ENCODE measurements at regions not wholly inside any gene's neighbourhood (a gene's known extent, or its start where the extent isn't known, plus 50 kb on each side); places are given as distances from the start of the nearest gene placed in this dataset.

GRCh38 chrX:7789200-7789599 lies 53.8 kb upstream of the VCX start:
- no peaks in the 10 kb centered on the region for H3K27me3 ChIP-seq
- no peaks in the 10 kb centered on the region for H3K9me3 ChIP-seq
- no peak for TF ChIP-seq CTCF (IDR thresholded peaks at IDR 0.05)
- TF ChIP-seq POLR2AphosphoS5 (IDR thresholded peaks at IDR 0.05): no peak
- TF ChIP-seq POLR2A (IDR thresholded peaks at IDR 0.05): no peak
- TF ChIP-seq EP300 (IDR thresholded peaks at IDR 0.05; ENCODE audit: low read depth): no peak
- no peak overlapping the region for H3K27ac ChIP-seq
- H3K4me3 ChIP-seq: no peak overlapping the region
- intact Hi-C loops (cut with DNase I; ENCODE audit: low total_unique reads): no loop called here
- DNase-seq: no peak
- no peaks in the 10 kb centered on the region for H3K4me1 ChIP-seq
- 65% methylated on average over 2 of the region's 2 CpGs; no CpG with 5 or more reads in 1 of the 2 donors for WGBS, 2 donors (ENCODE audit: low coverage in 1 of 2)
- no peaks in the 10 kb centered on the region for H3K36me3 ChIP-seq
- in situ Hi-C loops (cut with MboI; ENCODE audit: low pct_ligation_motif_present in 1 of 4, low pct_unique_long_range_greater_than_20kb in 1 of 4, low sequenced_read_pairs in 3 of 4): no loop called here

DNA sequence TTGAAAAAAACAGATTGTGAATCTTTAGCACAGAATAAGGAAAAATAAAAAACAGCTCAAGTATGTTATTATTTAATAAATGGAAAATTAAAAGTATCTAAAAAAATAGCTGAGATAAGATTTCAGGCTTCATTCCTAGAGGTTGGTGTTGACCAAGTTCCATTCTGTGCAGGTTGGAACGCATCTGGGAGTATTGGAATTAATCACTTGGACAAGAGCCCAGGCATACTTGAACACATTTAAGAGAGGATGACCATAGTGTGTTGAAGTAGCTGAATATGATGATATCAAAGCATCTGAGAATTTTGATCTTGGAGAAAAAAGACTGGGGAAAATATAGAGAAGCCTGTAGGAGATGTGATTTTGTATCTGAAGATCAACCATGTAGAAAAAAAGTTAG lies 54.6 kb upstream of the VCX start:
- TF ChIP-seq CTCF (IDR thresholded peaks at IDR 0.05) (no peak), POLR2AphosphoS5 (IDR thresholded peaks at IDR 0.05) (no peak), EP300 (IDR thresholded peaks at IDR 0.05; ENCODE audit: low read depth) (no peak), POLR2A (IDR thresholded peaks at IDR 0.05) (no peak)
- H3K9me3 ChIP-seq: no peaks in the 10 kb centered on the region
- no peaks in the 10 kb centered on the region for H3K36me3 ChIP-seq
- WGBS, 2 donors (ENCODE audit: low coverage in 1 of 2): 70 to 71% methylated on average over 1 of the region's 1 CpG
- intact Hi-C loops (cut with DNase I; ENCODE audit: low total_unique reads) (no loop called here), in situ Hi-C loops (cut with MboI; ENCODE audit: low pct_ligation_motif_present in 1 of 4, low pct_unique_long_range_greater_than_20kb in 1 of 4, low sequenced_read_pairs in 3 of 4) (no loop called here)
- H3K4me1 ChIP-seq: no peaks in the 10 kb centered on the region
- H3K4me3 ChIP-seq: no peak overlapping the region
- H3K27ac ChIP-seq: no peak overlapping the region
- DNase-seq: no peak
- no peaks in the 10 kb centered on the region for H3K27me3 ChIP-seq

DNA sequence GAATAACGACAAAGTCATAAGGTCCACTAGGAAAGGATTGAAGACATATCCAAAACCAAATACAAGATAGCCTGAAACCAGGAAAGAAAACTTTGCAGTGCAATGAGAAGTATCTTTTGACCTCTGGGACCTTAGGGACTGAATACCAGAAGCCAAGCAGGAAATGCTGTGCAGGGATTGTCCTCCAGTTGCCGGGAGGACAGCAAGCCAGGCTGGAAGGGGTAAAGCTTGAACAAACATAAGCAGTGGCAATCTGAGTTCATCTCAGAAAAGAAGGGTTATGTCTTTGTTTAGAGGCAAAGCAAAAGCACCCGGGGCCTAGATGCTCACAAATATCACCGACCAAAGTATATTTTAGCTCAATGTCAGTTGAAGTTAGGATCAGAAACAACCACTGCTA lies 55.3 kb upstream of the VCX start:
- in situ Hi-C loops (cut with MboI; ENCODE audit: low pct_ligation_motif_present in 1 of 4, low pct_unique_long_range_greater_than_20kb in 1 of 4, low sequenced_read_pairs in 3 of 4) (no loop called here), intact Hi-C loops (cut with DNase I; ENCODE audit: low total_unique reads) (no loop called here)
- TF ChIP-seq CTCF (IDR thresholded peaks at IDR 0.05) (no peak), POLR2A (IDR thresholded peaks at IDR 0.05) (no peak), POLR2AphosphoS5 (IDR thresholded peaks at IDR 0.05) (no peak), EP300 (IDR thresholded peaks at IDR 0.05; ENCODE audit: low read depth) (no peak)
- Histone ChIP-seq H3K36me3 (no peaks in the 10 kb centered on the region), H3K4me1 (no peaks in the 10 kb centered on the region), H3K27ac (no peak overlapping the region), H3K27me3 (no peaks in the 10 kb centered on the region), H3K4me3 (no peak overlapping the region), H3K9me3 (no peaks in the 10 kb centered on the region)
- no peak for DNase-seq
- 46 to 76% methylated on average over 2 to 4 of the region's 4 CpGs for WGBS, 2 donors (ENCODE audit: low coverage in 1 of 2)

- no peak overlapping the region for H3K4me3 ChIP-seq
- no peak overlapping the region for H3K27ac ChIP-seq
- in situ Hi-C loops (cut with MboI; ENCODE audit: low pct_ligation_motif_present in 1 of 4, low pct_unique_long_range_greater_than_20kb in 1 of 4, low sequenced_read_pairs in 3 of 4) (no loop called here), intact Hi-C loops (cut with DNase I; ENCODE audit: low total_unique reads) (no loop called here)
- no peaks in the 10 kb centered on the region for H3K4me1 ChIP-seq
- no peak for DNase-seq
- TF ChIP-seq CTCF (IDR thresholded peaks at IDR 0.05) (no peak), POLR2AphosphoS5 (IDR thresholded peaks at IDR 0.05) (no peak), EP300 (IDR thresholded peaks at IDR 0.05; ENCODE audit: low read depth) (no peak), POLR2A (IDR thresholded peaks at IDR 0.05) (no peak)
- H3K27me3 ChIP-seq: no peaks in the 10 kb centered on the region
- 83 to 93% methylated on average over 1 of the region's 1 CpG for WGBS, 2 donors (ENCODE audit: low coverage in 1 of 2)
- H3K36me3 ChIP-seq: no peaks in the 10 kb centered on the region
- H3K9me3 ChIP-seq: no peaks in the 10 kb centered on the region
Observed at GRCh38 chrX:7784580-7784979, 58.4 kb upstream of the VCX start.
